Neural progenitor cell (in vitro differentiated cells): ENCODE measurements at regions not wholly inside any gene's neighbourhood (a gene's known extent, or its start where the extent isn't known, plus 50 kb on each side); places are given as distances from the start of the nearest gene placed in this dataset.

Source experiments
- DNase-seq: peaks from one replicate; pipeline ENCODE4 v3.0.0-alpha.2; 2016; ENCODE audit warnings: low spot score
- H2AFZ ChIP-seq: fragments of 200-600 bp; sonication (generic); replicated peaks from 2 replicates; pipeline ENCODE4 v1.6.1; 2016; ENCODE audit warnings: antibody characterized with exemption
- H3F3A ChIP-seq: fragments of 200-600 bp; sonication (generic); 2 replicates; pipeline ENCODE4 v1.6.1; 2016; ENCODE audit warnings: antibody characterized with exemption, low read depth
- H3K27ac ChIP-seq: fragments of 200-600 bp; sonication (generic); 2 replicates; pipeline ENCODE4 v1.5.1; 2016; ENCODE audit warnings: mild to moderate bottlenecking
- H3K27me3 ChIP-seq: fragments of 200-600 bp; sonication (generic); 2 replicates; pipeline ENCODE4 v1.6.1; 2016; ENCODE audit warnings: mild to moderate bottlenecking, moderate library complexity
- H3K36me3 ChIP-seq: fragments of 200-600 bp; sonication (generic); 2 replicates; pipeline ENCODE4 v1.5.1; 2016
- H3K4me1 ChIP-seq: fragments of 200-600 bp; sonication (generic); 2 replicates; pipeline ENCODE4 v1.6.1; 2016; ENCODE audit warnings: mixed run types
- H3K4me2 ChIP-seq: fragments of 200-600 bp; sonication (generic); 2 replicates; pipeline ENCODE4 v1.6.1; 2016
- H3K4me3 ChIP-seq: fragments of 200-600 bp; sonication (generic); 2 replicates; pipeline ENCODE4 v1.5.1; 2016
- H3K79me2 ChIP-seq: fragments of 200-600 bp; sonication (generic); 2 replicates; pipeline ENCODE4 v1.6.1; 2016; ENCODE audit warnings: low read depth
- H3K9ac ChIP-seq: fragments of 200-600 bp; sonication (generic); 2 replicates; pipeline ENCODE4 v1.6.1; 2016
- H3K9me3 ChIP-seq: fragments of 200-600 bp; sonication (generic); 2 replicates; pipeline ENCODE4 v1.5.1; 2016; ENCODE audit warnings: low read depth
- H4K20me1 ChIP-seq: fragments of 200-600 bp; sonication (generic); 2 replicates; pipeline ENCODE4 v1.6.1; 2016; ENCODE audit warnings: low read depth
- H3K27ac Mint-ChIP-seq: 3 replicates; pipeline ENCODE4 v1.8.0; 2021; ENCODE audit warnings: mixed read lengths
- H3K27me3 Mint-ChIP-seq: 2 replicates; pipeline ENCODE4 v1.8.0; 2022; ENCODE audit warnings: low read depth, mild to moderate bottlenecking, inconsistent platforms, moderate library complexity, mixed read lengths; ENCODE audit not compliant: insufficient read depth
- H3K36me3 Mint-ChIP-seq: 3 replicates; pipeline ENCODE4 v1.8.0; 2021; ENCODE audit warnings: mixed read lengths
- H3K4me1 Mint-ChIP-seq: 3 replicates; pipeline ENCODE4 v1.8.0; 2021; ENCODE audit warnings: mixed read lengths
- H3K4me3 Mint-ChIP-seq: 3 replicates; pipeline ENCODE4 v1.8.0; 2021; ENCODE audit warnings: mild to moderate bottlenecking, moderate library complexity, mixed read lengths
- H3K9me3 Mint-ChIP-seq: 3 replicates; pipeline ENCODE4 v1.8.0; 2020; ENCODE audit warnings: mixed read lengths
- CTCF ChIP-seq: fragments of 200-600 bp; sonication (generic); IDR thresholded peaks from 2 replicates; pipeline ENCODE4 v1.5.1; 2017; ENCODE audit warnings: antibody characterized with exemption, mild to moderate bottlenecking
- EZH2 ChIP-seq: fragments of 200-600 bp; sonication (generic); IDR thresholded peaks from 2 replicates; pipeline ENCODE4 v1.6.1; 2017; ENCODE audit warnings: antibody characterized with exemption, mild to moderate bottlenecking, moderate library complexity
- EZH2phosphoT487 ChIP-seq: fragments of 200-600 bp; sonication (generic); IDR thresholded peaks from 2 replicates; pipeline ENCODE4 v1.6.1; 2017; ENCODE audit warnings: antibody characterized with exemption

- no peaks in the 10 kb centered on the region for H3K4me1 Mint-ChIP-seq
- TF ChIP-seq EZH2 (no peak), CTCF (no peak), EZH2phosphoT487 (no peak)
- no peaks in the 10 kb centered on the region for H3K36me3 Mint-ChIP-seq
- DNase-seq = no peak
- Histone ChIP-seq H3K27ac (no peak overlapping the region), H4K20me1 (no peaks in the 10 kb centered on the region), H3K27me3 (no peaks in the 10 kb centered on the region), H3K9ac (no peak overlapping the region), H3K36me3 (no peaks in the 10 kb centered on the region), H3F3A (no peaks in the 10 kb centered on the region), H3K79me2 (no peaks in the 10 kb centered on the region), H3K4me3 (no peak overlapping the region), H3K4me1 (no peaks in the 10 kb centered on the region), H3K4me2 (no peak overlapping the region), H3K9me3 (no peaks in the 10 kb centered on the region), H2AFZ (peak overlapping the region; percentile 90)
- H3K27me3 Mint-ChIP-seq = no peaks in the 10 kb centered on the region
- H3K27ac Mint-ChIP-seq = no peak overlapping the region
- H3K4me3 Mint-ChIP-seq = no peak overlapping the region
- H3K9me3 Mint-ChIP-seq = peaks cover 9% of the 10 kb centered on the region
Observed at GRCh38 chr12:72974954-72975555, 702.9 kb downstream of the TRHDE start.

GRCh38 chr12:72978999-72979398, 706.8 kb downstream of the TRHDE start:
- no peak overlapping the region for H3K9ac ChIP-seq
- H3K36me3 Mint-ChIP-seq = no peaks in the 10 kb centered on the region
- H3K27ac Mint-ChIP-seq = no peak overlapping the region
- DNase-seq = no peak
- H3K9me3 Mint-ChIP-seq = peaks cover 9% of the 10 kb centered on the region
- H3K4me2 ChIP-seq = no peak overlapping the region
- H3K4me3 ChIP-seq = no peak overlapping the region
- H3K27me3 ChIP-seq = no peaks in the 10 kb centered on the region
- H4K20me1 ChIP-seq = no peaks in the 10 kb centered on the region
- H3K9me3 ChIP-seq = no peaks in the 10 kb centered on the region
- no peak overlapping the region for H3K27ac ChIP-seq
- H3K36me3 ChIP-seq = no peaks in the 10 kb centered on the region
- no peak for TF ChIP-seq EZH2
- TF ChIP-seq EZH2phosphoT487 = no peak
- TF ChIP-seq CTCF = no peak
- no peak overlapping the region for H3K4me3 Mint-ChIP-seq
- H3K79me2 ChIP-seq = no peaks in the 10 kb centered on the region
- H3K4me1 ChIP-seq = no peaks in the 10 kb centered on the region
- no peaks in the 10 kb centered on the region for H3F3A ChIP-seq
- no peak overlapping the region for H2AFZ ChIP-seq
- no peaks in the 10 kb centered on the region for H3K4me1 Mint-ChIP-seq
- H3K27me3 Mint-ChIP-seq = no peaks in the 10 kb centered on the region

GRCh38 chr12:72982356-72982755, 710.2 kb downstream of the TRHDE start:
- Mint-ChIP-seq H3K36me3 (peaks cover 1% of the 10 kb centered on the region), H3K4me1 (no peaks in the 10 kb centered on the region), H3K9me3 (no peaks in the 10 kb centered on the region), H3K4me3 (no peak overlapping the region), H3K27ac (no peak overlapping the region), H3K27me3 (no peaks in the 10 kb centered on the region)
- Histone ChIP-seq H3K4me1 (no peaks in the 10 kb centered on the region), H3K27me3 (no peaks in the 10 kb centered on the region), H3K79me2 (no peaks in the 10 kb centered on the region), H3K4me2 (no peak overlapping the region), H3K27ac (no peak overlapping the region), H3K4me3 (no peak overlapping the region), H3K9me3 (no peaks in the 10 kb centered on the region), H3F3A (no peaks in the 10 kb centered on the region), H2AFZ (no peak overlapping the region), H3K36me3 (no peaks in the 10 kb centered on the region), H3K9ac (no peak overlapping the region), H4K20me1 (no peaks in the 10 kb centered on the region)
- TF ChIP-seq EZH2phosphoT487 = no peak
- TF ChIP-seq CTCF = no peak
- no peak for TF ChIP-seq EZH2
- DNase-seq = no peak
